DMS153 (cell line): ENCODE measurements at regions not wholly inside any gene's neighbourhood (a gene's known extent, or its start where the extent isn't known, plus 50 kb on each side); places are given as distances from the start of the nearest gene placed in this dataset.
A peak's percentile ranks its signal among the peaks of the same experiment; 100 is the strongest.

Source experiments
- DNase-seq: peaks from one replicate; lab custom pipeline; 2025; lab: John Stamatoyannopoulos, UW

- peak; percentile 62 for DNase-seq
Measured at GRCh38 chr2:16050261-16050907, 110.0 kb downstream of the MYCN start.

DNA sequence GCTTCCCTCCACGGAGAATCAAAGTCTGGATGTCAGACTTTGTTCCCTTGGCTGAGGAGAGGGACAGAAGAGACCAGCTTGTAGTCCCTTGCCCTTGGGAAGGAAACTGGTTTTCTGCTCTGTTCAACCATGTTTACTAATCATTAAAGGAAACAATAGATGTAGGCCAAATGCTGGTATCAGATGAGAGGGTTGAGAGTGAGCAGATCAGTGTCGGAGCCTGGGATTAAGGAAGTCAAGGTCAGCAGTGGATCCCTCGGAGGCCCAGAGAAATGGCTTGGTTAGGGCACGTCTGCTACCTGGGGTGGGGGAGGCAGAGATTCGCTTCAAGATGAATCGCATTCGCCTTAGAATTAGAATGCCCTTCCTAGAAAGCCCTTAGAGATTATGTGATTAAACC, 109.1 kb downstream of the MYCN start:
- peak; percentile 17 for DNase-seq

DNA sequence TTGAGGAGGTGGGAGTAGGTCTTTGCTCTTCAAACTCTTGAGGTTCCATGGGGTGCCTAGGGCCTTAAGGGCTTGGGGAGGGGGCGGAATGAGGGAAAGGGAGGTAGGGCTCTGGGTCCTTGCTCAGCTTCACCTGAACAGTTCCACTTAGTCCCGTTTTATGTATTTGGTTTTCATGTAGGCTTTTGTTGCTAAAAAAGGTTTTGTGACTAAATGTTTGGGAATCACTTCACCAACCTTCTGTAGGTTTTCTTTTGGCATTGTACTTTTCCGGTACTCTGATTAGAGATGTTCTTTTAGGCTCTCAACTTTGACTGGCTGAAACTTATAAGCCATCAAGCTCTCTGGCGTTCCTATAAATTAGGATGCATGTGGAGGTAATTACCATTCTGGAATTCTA, 108.1 kb downstream of the MYCN start:
- no peak for DNase-seq

GRCh38 chr2:16047701-16048100, 107.4 kb downstream of the MYCN start:
- no peak for DNase-seq

GRCh38 chr2:16046649-16047048, 106.3 kb downstream of the MYCN start:
- no peak for DNase-seq

DNA sequence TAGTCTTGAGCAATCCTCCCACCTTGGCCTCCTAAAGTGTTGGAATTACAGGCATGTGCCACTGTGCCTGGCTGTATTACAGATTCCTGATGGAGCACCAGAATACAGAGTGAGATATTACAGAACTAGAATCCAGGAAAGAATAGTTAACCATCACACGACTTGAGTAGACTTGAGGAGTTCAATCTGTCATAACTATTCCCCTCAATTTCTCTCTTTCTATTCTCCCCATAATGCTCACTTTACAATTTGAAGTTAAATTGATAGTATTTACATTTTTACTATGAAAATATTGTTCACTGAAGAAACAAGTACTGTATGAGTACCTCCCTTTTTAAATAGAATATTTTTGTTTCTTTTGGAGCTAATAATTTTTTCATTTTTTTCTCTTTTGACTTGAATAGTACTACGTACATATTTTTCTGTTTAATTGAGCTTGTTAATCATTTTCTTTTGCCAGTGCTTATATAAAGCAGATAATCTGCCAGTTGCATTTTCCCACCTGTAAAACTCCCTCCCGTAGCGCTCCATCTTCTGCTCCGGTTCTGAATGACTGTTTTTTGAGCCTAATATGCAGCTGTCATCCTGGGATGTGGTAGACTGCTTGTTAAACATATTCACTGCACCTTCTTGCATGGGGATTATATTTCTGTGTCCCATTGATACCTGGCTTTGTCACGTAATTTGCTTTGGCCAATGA, 105.5 kb downstream of the MYCN start:
- no peak for DNase-seq

- DNase-seq, result no peak
Measured at GRCh38 chr2:16044946-16045456, 104.7 kb downstream of the MYCN start.

GRCh38 chr2:16043627-16044026, 103.3 kb downstream of the MYCN start:
- DNase-seq, result no peak

- no peak for DNase-seq
Measured at GRCh38 chr2:16043192-16043591, 102.8 kb downstream of the MYCN start.

- no peak for DNase-seq
Measured at GRCh38 chr2:16042201-16042700, 101.9 kb downstream of the MYCN start.

DNA sequence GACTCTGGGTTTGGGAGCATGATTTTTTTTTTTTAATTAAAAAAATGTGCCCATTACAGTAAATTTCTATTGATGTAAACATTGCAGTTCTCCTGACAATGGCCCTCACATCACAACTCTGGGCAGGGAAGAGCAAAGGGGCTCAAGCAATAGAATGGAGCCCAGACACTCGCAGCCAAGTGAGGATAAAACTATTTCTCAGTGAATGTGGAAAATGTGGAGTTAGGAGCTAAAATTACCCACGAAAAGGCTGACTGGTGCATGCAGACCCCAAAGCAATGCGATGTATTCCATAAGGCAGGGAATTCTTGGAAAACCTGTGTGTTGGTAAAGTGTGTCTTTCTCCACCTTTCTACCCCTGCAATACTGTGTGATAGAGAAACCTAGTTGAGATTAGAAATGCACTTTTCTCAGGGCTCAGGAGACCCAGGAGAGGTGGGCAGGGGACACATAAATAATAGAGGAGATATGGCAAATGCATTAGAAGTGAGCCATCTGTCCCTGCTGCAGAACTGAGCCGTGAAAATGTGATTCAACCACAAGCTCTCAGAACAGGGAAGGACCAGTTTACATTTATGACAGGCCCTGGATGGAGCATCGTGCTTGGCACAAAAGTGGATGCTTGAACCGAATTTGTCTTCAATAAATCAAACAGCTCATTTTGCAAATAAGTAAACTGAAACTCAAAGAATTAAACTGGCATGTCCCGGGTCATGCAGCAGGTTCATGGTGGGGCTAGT, 100.1 kb downstream of the MYCN start:
- no peak for DNase-seq

DNA sequence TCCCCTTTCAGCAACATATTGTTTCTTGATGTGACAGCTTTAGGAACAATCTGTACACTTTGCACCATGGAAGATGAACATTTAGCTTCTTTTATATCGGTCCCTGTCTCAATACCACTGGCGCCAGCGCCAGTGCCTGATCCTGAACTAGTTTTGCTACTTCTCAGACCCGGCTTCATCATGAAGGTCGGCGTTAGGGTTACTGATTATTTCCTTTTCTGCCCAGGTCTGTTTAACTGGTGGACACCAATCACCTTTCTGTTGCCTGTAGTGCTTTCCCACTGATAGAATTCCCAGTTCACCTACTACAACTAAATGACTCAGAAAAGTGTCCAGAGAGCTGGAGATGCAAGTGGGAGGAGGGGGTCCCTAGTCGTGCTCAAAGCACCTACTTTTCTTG, 99.5 kb downstream of the MYCN start:
- no peak for DNase-seq

GRCh38 chr2:16039055-16039454, 98.7 kb downstream of the MYCN start:
- no peak for DNase-seq

- DNase-seq, result no peak
Measured at GRCh38 chr2:16038621-16039020, 98.3 kb downstream of the MYCN start.

- DNase-seq, result no peak
Measured at GRCh38 chr2:16037808-16038457, 97.6 kb downstream of the MYCN start.

- DNase-seq, result no peak
Measured at GRCh38 chr2:16036951-16037350, 96.6 kb downstream of the MYCN start.

DNA sequence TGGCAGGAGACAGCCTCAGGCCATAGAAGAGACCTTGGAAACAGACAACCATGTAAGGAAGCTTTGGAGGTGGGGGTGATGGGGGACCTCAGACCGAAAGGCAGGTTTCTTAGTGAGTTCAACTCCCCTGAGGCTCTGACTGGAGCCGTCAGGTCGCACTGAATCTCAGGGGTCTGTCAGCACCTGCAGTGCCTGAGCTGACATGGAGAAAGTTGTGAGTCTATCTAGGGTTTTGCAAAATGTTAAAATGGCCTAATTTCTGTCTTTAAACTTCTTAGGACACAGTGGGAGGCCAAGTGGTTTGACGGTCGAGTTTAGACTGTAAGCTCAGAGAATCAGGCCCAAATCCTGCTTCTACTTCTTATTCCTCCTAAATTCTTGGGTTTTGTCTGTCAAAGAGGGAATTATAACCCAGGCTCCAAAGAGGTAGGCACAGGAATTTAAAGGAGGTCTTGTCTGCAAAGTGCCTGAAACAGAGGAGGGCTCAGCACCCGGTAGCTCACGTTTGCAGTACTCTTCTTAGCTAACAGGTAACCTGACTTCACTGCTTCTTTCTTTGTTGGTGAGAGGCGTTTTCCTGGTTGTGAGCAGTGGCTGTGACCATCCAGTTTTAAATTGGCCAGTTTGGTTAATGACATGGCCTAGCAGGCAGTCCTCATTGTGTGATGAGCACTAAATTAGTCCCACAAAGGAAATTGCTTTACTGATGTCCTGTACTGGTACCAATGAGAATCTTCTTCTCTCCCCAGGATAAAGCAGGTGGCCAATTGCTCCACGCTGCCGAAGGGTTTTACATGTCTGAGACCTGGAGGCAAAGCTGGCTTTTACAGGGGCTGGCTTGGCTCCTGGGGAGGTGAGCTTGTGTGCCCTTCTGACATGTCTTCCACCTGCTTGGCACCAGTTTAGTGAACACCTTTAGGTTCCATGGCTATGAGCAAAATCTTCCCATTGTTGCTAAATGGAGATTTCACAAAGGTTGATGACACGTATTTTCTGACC, 95.7 kb downstream of the MYCN start:
- no peak for DNase-seq

DNA sequence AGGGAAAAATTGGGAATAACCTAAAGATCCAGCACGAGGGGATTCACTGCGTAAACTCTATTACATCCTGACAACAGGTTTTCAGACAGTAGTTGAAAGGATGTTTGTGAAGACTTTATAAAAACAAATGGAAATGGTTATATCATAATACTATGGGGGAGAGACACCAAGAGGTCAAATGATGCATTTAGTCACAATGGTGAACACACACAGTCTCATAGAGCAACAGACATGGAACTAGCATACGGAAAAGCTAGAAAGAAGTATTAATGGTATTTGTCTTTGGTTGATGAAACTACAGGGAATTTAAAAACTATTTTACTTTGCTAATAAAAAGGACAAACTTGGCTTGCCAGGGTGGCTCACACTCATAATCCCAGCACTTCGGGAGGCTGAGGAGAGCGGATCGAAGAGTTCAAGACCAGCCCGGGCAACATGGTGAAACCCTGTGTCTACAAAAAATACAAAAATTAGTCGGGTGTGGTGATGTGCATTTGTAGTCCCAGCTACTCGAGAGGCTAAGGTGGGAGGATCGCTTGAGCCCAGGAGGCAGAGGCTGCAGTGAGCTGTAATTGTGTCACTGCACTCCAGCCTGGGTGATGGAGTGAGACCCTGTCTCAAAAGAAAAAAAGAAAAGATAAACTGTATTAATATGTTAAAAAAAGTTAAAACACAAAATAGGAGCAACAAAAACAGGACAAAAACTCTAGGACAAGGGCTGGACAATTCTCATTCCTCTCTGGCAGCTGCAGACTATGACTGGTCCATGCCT, 94.8 kb downstream of the MYCN start:
- DNase-seq, result no peak

GRCh38 chr2:16034151-16034974, 94.0 kb downstream of the MYCN start:
- DNase-seq, result no peak

- no peak for DNase-seq
Measured at GRCh38 chr2:16033032-16033293, 92.6 kb downstream of the MYCN start.
